HG03139 (cell line): ENCODE measurements at regions not wholly inside any gene's neighbourhood (a gene's known extent, or its start where the extent isn't known, plus 50 kb on each side); places are given as distances from the start of the nearest gene placed in this dataset.
"Not testable (repeated sequence)": the region's sequence is repeated elsewhere in the genome, so short reads cannot be mapped to it uniquely, and the experiment has no call there.

Experiments used
- ATAC-seq: cut with Tn5 transposase; IDR thresholded peaks from one replicate; pipeline ENCODE4 v1.9.1; 2021; ENCODE audit not compliant: unreplicated experiment

DNA sequence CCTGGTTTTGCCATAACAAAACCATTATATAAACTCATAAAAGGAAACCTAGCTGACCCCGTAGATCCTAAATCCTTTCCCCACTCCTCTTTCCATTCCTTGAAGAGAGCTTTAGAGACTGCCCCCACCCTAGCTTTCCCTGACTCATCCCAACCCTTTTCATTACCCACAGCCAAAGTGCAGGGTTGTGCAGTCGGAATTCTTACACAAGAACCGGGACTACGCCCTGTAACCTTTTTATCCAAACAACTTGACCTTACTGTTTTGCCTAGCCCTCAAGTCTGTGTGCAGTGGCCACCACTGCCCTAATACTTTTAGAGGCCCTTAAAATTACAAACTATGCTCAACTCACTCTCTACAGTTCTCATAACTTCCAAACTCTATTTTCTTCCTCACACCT lies 116.0 kb upstream of the PTPN13 start:
- not testable (repeated sequence) for ATAC-seq

DNA sequence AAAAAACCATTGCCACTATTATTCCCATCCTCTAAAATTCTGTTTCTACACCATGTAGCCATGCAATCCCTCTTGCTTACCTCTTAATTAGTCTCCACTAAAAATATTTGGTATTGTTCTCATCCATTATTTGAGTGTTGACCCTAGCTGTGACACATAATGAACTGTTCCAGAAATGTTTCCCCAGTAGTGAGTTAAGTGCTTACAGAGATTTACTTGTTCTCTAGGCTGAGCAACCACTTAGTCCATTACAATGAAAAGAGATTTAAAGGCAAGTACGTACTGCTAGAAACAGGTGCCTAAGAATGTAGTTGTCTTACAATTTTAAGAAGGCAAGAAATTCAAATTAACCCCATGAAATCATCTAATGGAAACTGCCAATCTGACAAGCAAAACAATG lies 112.7 kb upstream of the PTPN13 start:
- ATAC-seq: no peak

DNA sequence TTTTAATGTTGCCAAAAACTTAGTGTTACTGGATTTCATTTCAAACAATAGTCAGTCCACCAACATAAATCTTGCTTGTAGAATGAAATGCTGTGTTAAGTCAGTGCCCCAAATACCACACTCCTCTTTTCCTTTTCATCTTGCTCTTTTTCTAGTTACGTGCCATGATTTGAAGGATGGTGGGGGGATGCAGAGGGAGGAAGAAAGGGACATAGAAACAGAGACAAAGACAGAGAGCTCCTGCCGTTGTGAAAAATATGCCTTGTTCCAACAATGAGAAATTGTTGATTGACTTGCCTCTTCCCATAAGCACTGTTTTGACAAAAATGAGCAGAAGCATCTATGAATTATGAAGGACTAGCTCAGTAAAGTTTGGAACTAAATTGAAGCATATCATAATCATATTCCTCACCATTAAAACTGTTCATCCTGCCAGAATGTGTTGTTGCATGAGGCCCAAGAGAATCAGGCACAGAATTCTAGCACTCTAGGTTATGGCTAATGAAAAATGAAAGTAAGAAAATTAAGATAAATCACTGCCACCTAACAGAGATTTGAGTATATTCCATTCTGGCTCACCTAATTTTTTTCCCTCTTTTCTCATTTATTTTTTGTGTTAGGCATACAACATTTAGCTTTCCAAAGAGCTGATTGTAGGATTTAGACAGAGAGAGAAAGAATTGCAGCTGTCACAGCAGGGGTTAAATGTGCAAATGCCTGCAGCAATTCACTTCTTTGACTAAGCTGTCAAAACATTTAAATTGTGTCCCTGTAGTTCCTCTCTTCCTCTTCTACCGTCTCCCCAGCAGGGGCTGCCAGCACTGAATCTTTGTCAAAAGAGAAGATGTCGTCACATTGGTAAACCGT lies 111.6 kb upstream of the PTPN13 start:
- ATAC-seq: no peak

DNA sequence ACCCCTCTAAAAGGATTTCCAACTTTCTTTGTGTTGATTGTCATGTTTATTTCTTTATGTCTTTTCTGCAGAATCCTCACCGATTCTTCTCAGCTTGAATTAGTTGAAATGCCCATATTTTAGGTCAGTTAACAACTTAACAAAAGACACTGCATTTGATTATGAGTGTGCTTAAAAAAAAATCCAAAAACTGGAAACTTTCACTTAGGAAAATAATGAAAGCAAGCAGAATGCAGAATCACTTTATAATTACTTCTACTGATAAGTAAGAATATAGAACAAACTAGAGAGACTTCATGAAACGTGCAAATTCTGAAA lies 111.0 kb upstream of the PTPN13 start:
- no peak for ATAC-seq

DNA sequence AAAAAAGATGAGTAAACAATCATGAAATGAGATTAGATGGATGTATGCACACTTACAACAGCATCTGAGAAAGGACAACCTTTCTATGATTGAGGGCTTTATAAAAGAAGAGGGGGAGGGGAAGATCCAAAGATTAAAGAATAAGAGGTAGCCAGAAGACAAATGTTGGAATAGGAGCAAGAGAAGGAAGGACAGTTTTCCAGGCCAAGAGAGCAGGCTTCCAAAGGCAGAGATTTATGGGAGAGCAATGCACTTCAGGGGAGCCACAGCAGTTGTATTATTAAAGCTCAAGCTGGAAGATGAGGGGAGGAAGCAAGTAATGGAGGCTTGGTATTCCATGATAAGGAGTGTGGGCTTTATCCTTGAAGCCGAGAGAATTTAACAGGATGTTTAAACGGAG lies 110.3 kb upstream of the PTPN13 start:
- no peak for ATAC-seq

DNA sequence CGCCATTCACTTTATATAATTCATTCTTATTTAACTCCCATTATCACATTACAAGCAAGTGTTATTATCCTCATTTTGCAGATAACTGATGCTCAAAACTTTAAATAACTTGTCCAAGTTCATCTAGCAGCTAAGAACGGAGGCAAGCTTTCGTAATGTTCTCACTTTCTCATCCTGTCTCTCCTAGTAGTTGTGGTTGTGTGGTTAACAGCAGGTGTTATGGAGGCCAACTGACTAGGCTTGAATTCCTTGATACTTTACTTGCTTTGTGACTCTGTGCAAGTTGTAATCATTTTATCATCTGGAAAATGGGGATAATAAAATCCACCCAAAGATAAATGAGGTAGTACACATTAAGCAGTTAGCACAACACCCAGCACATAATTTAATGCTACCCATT lies 109.9 kb upstream of the PTPN13 start:
- ATAC-seq: no peak

DNA sequence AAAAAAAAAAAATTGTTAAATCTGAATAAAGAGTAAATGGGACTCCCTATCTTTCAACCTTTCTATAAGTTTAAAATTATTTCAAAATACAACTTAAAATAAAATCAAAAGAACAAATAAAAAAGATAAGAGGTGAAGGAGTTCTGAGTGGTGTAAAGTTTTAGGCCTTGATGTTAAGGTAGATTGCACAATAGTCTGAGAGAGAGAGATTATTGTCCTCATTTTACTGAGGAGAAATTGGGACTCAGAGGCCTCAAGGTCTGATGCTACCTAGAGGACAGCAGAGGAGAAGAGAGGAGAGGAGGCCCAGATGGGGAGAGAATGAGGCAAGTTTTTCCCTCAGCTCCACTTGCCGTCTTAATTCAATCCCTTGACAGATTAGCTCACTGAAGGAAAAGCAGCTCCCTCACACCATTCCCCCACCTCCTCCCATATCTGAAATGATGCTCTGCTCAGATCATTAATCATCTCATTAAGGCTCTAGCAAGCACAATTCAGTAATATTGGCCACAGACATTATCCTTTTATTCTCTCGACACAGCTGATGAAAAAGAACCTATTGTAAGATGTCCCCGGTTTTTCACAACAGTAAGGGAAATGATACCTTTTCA lies 106.3 kb upstream of the PTPN13 start:
- ATAC-seq: no peak

DNA sequence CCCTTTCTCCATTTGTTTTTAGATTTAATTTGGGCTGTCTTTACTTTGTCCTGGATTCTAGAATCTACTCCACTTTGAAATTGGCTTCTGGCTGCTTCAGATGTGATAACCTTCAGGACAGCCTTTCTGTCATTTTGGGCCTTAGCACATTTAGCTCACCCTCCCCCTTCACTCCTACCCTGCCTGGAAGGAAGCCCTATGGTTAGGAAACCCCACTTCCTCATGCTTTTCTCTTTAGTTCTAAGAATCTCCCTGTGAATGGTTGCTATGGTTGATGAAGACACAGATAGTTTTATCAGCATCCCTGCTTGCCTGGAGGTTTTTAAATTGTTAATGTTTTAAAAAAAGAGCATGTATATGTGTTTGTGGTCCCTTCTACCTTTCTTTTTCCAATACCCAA lies 100.7 kb upstream of the PTPN13 start:
- no peak for ATAC-seq

DNA sequence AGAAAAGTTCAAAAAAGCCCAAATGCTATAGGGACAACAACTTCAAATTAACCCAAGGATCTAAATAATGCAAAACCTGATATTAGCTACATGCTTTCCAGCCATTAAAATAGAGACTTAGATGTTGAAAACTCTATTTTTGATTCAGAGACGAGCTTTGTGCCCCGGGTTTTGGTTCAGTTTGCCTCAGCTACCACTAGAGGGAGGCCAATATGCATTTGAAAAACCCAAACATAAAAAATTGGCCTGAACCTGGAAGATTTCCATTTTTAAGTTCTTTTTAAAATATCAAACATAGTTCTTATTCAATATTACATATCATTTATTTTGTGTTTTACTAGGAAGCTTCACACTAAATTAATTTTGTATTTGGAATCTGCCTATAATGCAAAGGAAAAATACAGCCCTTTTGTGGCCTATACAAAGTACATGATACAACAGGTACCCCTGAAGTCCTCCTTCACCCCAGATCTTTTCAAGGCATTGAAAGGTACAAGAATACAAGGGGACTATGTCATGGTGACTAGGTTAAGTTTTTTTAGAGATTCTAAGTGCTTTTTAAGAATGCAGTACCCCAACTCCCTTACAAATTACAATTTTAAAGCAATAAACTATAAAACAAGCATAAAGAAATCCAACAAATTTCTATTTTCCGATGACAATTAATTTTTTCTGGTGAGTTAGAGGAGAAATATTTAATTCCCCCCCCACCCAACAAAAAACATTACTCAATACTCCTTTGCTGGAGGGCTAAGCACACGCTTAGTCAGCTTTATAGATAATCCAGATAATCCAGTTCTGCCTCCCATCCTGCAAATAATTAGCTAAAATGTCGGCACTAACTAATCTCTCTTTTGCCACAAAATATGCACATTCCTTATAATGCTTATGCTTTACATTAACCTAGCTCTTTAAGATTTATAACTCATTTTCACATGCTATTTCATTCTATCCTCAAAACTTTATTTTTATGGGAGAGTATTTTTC lies 97.7 kb upstream of the PTPN13 start:
- ATAC-seq: no peak

DNA sequence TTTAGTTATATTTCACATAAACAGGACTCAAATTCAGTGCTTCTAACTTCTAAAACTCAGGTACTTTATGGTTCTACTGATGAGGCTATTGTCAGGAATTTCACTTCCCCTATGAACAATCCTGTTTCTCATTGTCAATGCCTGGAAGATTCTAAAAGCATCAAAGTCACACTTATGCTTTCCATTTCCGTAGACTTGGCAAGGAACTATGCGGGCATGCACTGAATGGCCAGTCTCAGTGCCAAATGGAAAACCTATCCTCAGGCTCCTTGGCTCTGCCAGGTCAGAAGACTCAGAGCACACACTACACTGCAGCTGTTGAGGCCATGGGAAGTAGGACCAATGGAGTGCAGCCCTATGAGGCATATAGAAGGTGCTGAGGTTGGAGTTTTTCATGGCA lies 97.0 kb upstream of the PTPN13 start:
- no peak for ATAC-seq

DNA sequence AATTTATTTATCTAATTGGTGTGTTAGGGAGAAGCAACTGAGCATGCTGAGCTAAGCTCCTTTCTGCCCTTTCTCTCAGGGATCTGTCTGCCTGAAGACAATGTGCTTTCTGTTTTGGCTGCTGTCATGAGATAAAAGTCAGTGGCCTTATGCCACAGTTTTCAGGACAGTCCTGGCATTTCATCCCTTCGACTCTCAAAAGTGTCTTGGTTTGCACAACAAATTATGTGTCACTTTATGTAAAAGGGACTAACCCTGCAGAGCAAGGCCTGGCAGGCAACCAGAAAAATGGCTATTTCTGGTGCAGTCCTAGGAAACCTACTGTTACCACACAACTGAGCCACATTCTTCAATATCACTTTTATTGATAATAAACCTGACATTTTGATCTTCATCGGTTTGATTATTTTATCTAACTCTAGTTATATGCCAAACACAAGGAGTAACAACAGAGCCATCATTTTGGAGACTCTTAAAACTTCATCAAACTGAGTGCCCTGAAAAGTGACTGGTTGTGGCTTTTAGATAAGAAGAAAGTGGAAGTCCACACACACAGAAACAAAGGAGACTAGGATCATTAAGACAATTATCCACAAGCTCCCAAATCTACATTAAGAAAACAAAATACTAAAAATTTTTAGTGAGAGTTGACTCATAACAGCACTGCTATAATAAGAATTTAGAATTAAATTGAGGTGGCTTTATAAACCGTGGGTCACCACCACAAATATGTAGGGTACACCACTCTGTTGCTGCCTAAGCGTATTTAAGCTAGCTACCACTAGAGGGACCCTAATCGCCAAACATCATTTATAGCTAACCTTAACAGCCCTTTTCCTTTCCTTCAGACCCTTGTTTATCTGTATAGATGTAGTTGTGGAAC lies 95.9 kb upstream of the PTPN13 start:
- ATAC-seq: peak; percentile 87

DNA sequence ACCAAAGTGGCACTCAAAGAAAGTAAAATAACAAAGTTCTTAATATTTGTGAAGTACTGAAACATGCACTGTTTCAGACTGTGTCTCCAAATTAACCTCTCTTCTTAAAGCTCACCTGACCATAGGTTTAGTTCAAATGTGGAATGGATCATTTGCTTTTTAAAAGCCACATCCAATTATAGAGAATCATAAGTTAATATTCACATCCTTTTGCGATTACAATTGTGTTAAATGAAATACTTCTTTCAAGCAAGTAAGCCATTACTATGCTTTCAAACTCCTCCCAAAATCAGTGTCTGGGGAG lies 95.3 kb upstream of the PTPN13 start:
- no peak for ATAC-seq

DNA sequence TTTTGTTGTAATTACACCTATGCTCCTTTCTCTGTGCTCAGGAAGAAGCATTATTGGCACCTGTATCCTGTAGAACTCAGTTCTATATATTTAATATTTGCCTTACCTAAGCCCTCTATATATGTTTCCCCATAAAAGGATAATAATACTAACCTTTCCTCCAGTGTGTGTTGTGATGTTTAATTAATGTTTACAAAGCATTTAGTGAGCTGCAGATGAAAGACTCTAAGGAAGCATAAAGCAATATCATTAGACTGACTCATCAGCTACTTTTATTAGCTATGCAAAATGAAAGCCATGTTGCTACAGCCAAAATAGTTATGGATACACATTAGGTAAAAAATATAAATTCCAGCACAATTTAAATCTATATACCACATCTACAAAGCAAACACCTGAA lies 93.6 kb upstream of the PTPN13 start:
- no peak for ATAC-seq

DNA sequence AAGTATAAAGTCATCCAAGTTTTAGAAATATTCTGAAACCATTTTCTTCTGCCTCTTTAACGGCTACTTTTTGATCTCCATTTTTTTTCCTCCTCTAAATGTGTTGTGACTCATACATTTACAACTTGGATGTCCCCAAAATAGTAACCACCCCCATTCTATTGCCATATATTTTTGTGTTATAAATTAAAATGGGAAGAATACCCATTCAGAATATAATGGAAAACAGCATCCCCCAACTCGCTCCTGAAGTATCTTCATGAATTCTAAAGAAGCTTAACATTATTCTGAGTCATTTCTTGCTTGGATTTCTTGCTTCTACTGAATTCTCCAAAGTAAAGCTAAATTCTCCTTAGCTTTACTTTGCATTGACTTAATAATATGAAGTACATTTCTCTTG lies 92.0 kb upstream of the PTPN13 start:
- no peak for ATAC-seq

DNA sequence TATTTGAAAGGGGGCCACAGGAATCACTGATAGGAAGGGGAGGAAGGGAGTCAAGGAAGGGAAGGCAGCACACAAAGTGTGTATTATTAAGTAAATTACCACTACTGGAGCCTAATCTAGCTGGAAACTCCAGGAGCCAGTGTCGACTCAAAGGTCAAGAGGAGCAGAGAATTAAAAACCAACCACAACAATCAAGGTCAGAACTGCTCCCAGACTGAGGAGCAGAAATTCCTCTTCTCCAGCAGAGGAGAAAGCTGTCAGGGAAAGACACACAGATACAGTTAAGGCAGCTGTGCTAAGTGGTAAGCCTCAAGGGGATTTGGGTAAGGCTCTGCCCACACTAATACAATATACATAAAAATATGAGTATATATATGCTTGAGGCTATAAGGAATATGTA lies 87.5 kb upstream of the PTPN13 start:
- ATAC-seq: no peak

DNA sequence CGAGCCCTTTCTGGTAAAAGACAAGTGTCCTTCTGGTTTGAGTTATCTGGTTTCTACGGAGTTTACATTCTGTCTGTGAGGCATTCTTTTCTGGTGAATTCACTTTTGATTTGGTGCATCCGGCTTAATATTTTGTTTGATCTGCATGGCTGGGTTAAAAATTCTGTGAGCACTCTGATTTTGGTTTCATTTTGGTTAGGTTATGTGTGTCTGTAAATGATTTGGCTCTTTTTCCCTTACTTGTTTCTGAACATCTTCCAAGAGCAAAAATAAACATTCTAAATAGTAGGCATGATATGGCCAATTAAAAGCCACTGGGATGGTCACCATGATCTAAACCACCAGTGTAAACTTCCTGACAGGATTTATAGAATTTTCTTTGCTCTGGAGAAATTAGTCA lies 85.7 kb upstream of the PTPN13 start:
- no peak for ATAC-seq

DNA sequence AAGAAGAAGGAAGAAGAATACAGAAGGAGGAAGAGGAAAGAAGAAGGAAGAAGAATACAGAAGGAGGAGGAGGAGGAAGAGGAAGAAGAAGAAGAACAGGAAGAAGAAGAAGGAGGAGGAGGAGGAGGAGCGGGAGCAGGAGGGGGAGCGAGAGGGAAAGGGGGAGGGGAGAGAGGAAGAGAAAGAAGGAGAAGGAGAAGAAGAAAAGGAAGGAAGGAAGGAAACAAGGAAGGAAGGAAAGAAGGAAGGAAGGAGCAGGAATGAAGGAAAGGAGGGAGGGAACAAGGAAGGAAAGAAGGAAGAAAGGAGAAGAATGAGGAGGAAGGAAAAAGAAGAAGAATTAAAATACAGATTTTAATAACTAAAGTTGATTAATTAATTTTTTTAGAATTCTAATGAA lies 82.5 kb upstream of the PTPN13 start:
- no peak for ATAC-seq

DNA sequence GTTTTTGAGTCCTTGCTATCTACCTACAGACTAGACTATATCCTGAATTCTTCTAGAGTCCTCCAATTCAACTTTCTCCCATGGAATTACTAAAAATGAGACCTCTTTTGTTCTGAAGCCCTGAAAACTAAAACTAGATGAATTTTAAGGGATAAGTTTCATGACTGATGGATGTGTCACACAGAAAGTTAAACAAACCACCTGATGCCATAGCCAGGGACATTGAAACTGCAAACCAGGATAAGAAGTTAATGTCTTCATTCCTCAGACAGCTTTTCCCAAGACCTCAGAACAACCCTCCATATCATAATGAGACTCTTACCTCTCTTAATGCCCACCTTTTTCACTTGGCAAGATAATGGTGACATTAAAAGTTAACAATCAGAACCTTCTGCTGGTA lies 81.5 kb upstream of the PTPN13 start:
- ATAC-seq: no peak

DNA sequence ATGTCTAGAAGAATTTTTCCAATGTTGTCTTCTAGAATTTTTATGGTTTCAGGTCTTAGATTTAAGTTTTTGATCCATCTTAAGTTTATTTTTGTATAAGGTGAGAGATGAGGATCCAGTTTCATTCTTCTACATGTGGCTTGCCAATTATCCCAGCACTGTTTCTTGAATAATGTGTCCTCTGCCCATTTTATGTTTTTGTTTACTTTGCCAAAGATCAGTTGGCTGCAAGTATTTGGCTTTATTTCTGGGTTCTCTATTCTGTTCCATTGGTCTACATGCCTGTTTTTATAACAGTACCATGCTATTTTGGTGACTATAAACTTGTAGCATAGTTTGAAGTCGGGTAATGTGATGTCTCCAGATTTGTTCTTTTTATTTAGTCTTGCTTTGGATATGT lies 78.2 kb upstream of the PTPN13 start:
- ATAC-seq: not testable (repeated sequence)

DNA sequence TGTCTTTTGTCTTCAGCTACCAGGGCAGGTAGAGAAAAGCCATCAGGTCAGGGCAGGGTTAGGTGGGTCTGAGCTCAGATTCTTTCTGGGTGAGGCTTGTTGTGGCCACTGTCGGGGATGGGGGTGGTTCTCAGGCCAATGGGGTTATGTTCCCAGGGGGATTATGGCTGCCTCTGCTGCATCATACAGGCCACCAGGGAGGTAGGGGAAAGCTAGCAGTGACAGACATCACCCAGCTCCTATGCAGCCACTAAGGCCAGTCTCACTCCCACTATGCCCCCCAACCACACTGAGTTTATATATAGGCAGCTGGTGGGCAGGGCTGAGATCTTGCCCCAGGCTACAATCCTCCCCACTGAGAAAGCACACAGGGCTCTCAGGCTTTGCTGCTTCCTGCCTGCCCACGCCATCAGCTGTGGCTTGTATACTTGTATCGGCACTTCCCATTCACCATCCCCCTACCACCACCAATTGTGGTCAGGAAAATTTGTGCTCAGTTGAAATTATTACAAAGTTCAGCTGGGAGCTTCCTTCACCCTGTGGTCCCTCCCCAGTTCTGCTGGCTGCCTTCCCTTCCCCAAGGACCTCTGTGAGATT lies 72.6 kb upstream of the PTPN13 start:
- ATAC-seq: no peak

DNA sequence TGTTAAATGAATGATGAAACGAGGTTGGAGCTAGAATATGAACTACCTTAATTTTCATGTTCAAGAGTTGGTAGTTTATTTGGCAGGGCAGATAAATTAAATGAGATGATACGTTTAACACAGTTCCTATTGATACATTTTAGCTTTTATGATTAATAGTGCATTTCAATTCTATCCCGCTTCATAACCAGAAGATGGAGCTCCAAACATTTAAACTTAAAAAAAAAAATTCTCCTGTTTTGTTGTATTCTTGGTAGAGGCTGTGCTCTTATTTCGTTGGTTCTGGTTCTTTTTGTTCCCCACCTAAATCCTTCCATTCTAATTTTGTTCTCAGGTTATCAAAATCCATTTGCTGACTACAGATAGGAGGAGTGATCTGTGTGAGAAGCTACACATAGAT lies 71.8 kb upstream of the PTPN13 start:
- ATAC-seq: no peak
